ENCODE measurements at regions not wholly inside any gene's neighbourhood (a gene's known extent, or its start where the extent isn't known, plus 50 kb on each side); places are given as distances from the start of the nearest gene placed in this dataset.

GRCh38 chr6:170190046-170190445, 100.8 kb downstream of the DLL1 start:
- 89 to 91% methylated on average over 5 of the region's 5 CpGs for WGBS, 2 donors
- H3K9ac ChIP-seq (ENCODE audit: insufficient read depth in 1 of 2, low read length in 2 of 2) = no peak overlapping the region
- no peak for ATAC-seq (ENCODE audit: insufficient read depth, low FRiP score)
- H3K36me3 ChIP-seq (ENCODE audit: control insufficient read depth in 4 of 4, insufficient read depth in 4 of 4, low read length in 4 of 4) = no peaks in the 10 kb centered on the region
- H3K27ac ChIP-seq (ENCODE audit: low read depth in 1 of 2, low read length in 1 of 2) = no peak overlapping the region
- no peak for DNase-seq
- no peak for TF ChIP-seq CTCF (IDR thresholded peaks at IDR 0.05; ENCODE audit: control extremely low read depth, extremely low read depth)
- H3K4me1 ChIP-seq (ENCODE audit: control insufficient read depth in 5 of 5, insufficient read depth in 5 of 5, low read length in 5 of 5) = no peaks in the 10 kb centered on the region
- no peak overlapping the region for H3K4me3 ChIP-seq
- H3K27me3 ChIP-seq (ENCODE audit: control insufficient read depth in 3 of 3, insufficient read depth in 3 of 3, low read length in 2 of 3) = no peaks in the 10 kb centered on the region
- H3K9me3 ChIP-seq (ENCODE audit: control insufficient read depth in 4 of 4, insufficient read depth in 3 of 4, low read length in 3 of 4) = peaks cover 0 to 6% (median 0%) of the 10 kb centered on the region in 4 donors

GRCh38 chr6:170189236-170189635, 101.6 kb downstream of the DLL1 start:
- peaks cover 0 to 6% (median 0%) of the 10 kb centered on the region in 4 donors for H3K9me3 ChIP-seq (ENCODE audit: control insufficient read depth in 4 of 4, insufficient read depth in 3 of 4, low read length in 3 of 4)
- H3K4me1 ChIP-seq (ENCODE audit: control insufficient read depth in 5 of 5, insufficient read depth in 5 of 5, low read length in 5 of 5) = no peaks in the 10 kb centered on the region
- TF ChIP-seq CTCF (IDR thresholded peaks at IDR 0.05; ENCODE audit: control extremely low read depth, extremely low read depth) = no peak
- no peaks in the 10 kb centered on the region for H3K36me3 ChIP-seq (ENCODE audit: control insufficient read depth in 4 of 4, insufficient read depth in 4 of 4, low read length in 4 of 4)
- no peak overlapping the region for H3K9ac ChIP-seq (ENCODE audit: insufficient read depth in 1 of 2, low read length in 2 of 2)
- H3K4me3 ChIP-seq = no peak overlapping the region
- no peak overlapping the region for H3K27ac ChIP-seq (ENCODE audit: low read depth in 1 of 2, low read length in 1 of 2)
- ATAC-seq (ENCODE audit: insufficient read depth, low FRiP score) (no peak), DNase-seq (no peak)
- 85% methylated on average over 12 of the region's 12 CpGs for WGBS, 2 donors
- H3K27me3 ChIP-seq (ENCODE audit: control insufficient read depth in 3 of 3, insufficient read depth in 3 of 3, low read length in 2 of 3) = no peaks in the 10 kb centered on the region

- no peak overlapping the region for H3K9ac ChIP-seq (ENCODE audit: insufficient read depth in 1 of 2, low read length in 2 of 2)
Observed at GRCh38 chr6:170188571-170189001, 102.3 kb downstream of the DLL1 start.

More at GRCh38 chr6:170188571-170189001, 102.3 kb downstream of the DLL1 start:
- WGBS, 2 donors = 74 to 75% methylated on average over 6 of the region's 6 CpGs
- ATAC-seq (ENCODE audit: insufficient read depth, low FRiP score) = no peak
- Histone ChIP-seq H3K36me3 (ENCODE audit: control insufficient read depth in 4 of 4, insufficient read depth in 4 of 4, low read length in 4 of 4) (no peaks in the 10 kb centered on the region), H3K27ac (ENCODE audit: low read depth in 1 of 2, low read length in 1 of 2) (no peak overlapping the region), H3K4me1 (ENCODE audit: control insufficient read depth in 5 of 5, insufficient read depth in 5 of 5, low read length in 5 of 5) (no peaks in the 10 kb centered on the region), H3K4me3 (no peak overlapping the region), H3K9me3 (ENCODE audit: control insufficient read depth in 4 of 4, insufficient read depth in 3 of 4, low read length in 3 of 4) (peaks cover 0 to 6% (median 0%) of the 10 kb centered on the region in 4 donors), H3K27me3 (ENCODE audit: control insufficient read depth in 3 of 3, insufficient read depth in 3 of 3, low read length in 2 of 3) (no peaks in the 10 kb centered on the region)
- no peak for TF ChIP-seq CTCF (IDR thresholded peaks at IDR 0.05; ENCODE audit: control extremely low read depth, extremely low read depth)
- no peak for DNase-seq

All from lung (tissue), 11 donors.